Germinal center (tissue), 1 donor: ENCODE measurements at regions not wholly inside any gene's neighbourhood (a gene's known extent, or its start where the extent isn't known, plus 50 kb on each side); places are given as distances from the start of the nearest gene placed in this dataset.
"Not testable (repeated sequence)": the region's sequence is repeated elsewhere in the genome, so short reads cannot be mapped to it uniquely, and the experiment has no call there.

Experiments
- DNase-seq: peaks from one replicate; pipeline ENCODE4 v3.0.0; 2012; ENCODE audit warnings: mixed read lengths, low spot score

DNA sequence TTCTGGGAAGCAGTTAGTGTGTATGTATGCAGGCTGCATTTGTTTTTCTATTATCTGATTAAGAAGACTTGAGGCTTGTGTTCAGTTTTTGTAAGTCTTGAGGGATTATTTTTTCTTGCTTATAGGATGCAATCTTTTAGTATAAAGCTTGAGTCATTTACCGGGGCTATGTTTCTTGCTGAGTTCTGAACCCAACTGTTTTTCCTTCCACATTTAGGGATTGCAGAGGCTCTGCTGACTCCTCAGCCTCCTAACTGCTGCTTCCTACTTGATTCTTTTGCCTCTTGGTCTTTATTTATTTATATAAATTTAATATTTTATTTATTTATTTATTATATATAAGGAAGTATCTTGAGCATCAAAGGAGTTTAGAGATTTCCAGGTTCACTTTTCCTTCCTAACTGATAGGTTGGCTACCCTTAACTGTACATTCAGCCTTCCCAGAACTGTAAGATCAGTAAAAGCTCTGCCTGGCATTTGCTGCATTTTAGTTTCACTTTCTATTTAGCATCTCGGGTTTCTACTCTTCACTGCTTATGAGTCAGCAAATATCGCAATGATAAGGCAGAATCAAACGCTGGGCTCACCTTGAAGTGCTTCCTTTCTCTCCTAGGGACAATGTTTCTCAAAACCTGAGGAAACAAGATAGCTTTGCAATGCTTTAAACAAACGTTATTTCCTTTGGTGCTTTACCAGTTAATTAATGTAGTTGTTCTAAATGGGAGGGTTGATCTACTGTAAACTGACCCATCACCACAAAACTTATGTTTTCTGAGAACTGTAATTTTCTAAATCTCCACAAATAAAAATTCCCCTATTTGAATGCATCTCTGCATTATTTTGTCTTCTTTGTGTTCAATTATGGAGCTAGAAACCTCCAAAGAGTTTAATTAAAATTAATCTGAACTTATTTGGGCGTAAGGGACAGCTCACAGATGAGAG is 1183.7 kb upstream of the TMEM132C start:
- no peak for DNase-seq

DNA sequence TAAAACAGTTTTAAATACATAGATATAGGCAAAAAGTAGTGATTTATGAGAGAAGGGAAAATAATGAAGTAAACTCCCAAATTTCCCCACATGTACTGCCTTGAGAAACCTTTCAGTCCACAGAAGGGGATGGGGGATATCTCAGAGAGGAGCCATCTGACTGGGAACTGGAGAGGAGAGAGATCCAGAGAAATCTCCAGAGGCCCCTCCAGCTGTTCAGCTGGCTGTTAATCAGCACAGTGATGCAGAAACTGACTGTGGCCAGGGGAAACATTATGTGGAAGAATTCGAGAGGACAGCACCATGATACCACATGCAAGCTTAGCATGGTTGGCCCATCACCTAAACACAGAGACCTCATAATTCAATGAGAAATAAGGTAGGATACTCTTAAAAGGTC is 1165.9 kb upstream of the TMEM132C start:
- no peak for DNase-seq

DNA sequence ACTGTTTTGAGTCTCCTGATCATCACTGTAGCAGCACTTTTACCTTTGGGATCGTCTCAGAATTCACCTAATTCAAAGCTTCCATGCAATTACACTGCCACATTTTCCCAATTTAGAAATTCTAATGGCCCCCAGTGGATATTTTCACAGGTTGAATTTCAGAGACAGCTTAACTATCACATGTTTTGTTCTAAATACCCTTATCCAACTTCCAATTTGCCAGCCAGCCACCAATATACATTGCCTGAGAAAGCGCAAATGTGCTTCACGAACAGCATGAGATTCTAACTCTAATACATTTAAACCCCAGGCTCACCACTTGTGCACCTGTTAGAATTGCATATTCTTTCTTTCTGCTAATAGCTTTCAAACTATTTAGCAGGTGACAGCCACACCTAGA is 1160.9 kb upstream of the TMEM132C start:
- DNase-seq: no peak

DNA sequence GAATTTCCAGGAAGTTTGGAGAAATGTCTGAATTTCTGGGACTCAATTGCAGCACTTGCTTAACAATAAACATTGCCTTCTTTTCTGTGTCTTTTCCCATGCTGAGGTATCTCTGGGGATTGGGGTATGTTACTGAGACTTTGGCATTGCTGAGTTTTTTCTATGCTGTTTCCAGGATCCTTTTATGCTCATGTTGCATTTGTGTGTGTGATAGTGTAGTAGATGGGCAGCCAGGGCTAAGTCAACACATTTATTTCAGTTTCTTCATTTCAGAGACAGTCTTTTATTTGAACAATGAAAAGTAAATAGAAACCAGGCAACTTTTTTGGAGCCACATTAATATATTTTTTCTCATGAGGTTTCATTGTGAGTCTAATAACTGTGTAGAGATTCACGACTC is 1160.3 kb upstream of the TMEM132C start:
- no peak for DNase-seq

DNA sequence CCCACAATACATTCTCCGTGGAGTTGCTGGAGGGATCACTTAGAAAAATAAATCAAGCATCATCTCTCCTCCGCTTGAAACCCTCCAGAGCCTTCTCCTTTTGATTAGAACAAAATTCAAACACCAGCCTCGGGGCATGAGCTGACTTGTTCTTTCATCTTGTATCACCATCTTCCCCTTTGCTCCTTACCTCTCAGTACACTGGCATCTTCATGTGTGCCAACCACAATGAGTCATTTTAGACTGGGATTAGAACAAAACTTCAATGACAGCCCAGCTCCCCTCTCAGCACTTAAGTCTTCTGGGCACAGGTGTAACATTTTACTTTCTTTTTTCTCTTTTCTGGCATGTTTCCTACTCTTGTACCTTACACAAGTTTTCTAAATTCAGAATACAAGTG is 1159.2 kb upstream of the TMEM132C start:
- no peak for DNase-seq

DNA sequence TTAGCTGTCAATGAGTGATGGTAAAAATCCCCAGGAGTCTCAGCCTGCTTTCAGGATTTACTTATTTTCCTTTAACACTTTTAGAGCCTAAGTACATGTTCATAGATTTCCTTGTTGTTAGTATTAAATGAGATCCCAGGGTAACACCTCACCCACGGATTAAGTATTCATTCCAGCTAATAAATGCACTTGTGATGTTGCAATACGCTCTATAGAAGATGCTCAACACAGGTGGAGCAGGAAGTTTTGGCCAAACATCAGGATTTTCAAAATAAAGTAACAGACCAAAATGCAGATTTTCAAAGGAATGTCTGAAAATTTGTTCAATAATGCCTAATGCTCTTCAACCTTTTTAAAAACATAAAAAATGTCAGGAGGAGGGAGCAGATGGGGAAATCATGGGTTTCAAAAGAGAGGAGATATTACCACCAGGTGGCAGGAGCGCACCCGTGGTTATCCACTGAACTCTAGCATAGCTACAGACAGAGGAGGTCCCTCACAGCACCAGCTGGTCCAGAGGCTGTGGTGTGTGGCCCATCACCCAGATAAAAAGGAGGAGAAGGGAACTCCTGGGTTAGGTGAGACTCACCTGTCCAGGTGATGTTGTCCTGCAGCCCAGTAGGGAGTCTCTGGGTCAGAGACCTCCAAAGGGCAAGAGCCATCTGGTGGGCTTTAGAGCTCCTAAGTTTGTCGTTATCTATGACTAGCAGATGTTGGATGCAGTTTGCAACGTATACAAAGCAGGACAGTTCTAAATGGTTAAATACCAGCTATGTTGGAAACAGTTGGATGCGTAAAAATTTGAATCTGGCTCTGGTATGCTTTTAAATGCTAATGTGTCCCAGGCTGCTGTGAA is 1158.4 kb upstream of the TMEM132C start:
- DNase-seq: no peak

DNA sequence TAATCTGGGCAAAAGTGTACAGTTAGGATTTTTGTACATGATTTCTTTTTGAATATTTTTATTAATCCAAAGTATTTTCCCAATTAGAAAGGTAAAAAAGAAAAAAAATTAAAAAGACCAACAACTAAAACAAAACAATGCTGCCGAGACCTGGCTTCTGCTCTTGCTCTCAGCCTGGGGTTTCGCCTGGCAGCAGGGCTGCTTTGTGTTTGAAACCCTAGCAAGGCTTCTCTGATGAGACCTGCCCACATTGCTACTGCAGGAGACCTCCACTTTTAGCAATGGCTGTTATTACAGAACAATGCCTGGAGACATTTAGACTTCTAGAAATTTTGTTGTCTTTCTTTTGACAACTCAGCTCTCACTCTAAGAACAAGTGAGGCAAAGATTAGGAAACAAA is 1153.0 kb upstream of the TMEM132C start:
- DNase-seq: no peak

DNA sequence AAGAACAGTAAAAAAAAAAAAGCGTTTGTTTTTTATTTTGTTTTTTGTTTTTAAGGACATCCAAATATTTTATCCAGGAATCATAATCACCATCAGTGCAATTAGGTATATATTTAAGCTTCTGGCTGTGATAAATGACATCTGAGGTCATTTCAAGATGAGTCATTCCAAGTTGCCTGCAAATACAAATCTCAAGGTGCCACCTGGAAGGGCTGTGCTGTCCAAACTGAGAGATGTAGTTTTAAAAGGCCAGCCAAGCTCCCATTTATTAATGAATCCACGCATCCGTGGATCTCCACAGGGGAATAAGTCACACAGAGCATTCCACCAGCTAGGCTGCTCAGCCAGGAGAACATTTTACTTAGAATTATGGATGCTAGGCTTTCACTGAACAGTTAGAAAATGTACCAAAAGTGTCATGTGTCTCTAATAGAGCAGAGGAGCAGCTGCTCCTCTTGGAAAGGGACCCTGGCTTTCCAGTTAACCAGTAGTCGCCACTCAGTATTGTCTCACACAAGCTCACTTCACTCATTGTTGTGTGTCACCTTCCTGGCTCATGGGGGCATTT is 1151.4 kb upstream of the TMEM132C start:
- DNase-seq: no peak

DNA sequence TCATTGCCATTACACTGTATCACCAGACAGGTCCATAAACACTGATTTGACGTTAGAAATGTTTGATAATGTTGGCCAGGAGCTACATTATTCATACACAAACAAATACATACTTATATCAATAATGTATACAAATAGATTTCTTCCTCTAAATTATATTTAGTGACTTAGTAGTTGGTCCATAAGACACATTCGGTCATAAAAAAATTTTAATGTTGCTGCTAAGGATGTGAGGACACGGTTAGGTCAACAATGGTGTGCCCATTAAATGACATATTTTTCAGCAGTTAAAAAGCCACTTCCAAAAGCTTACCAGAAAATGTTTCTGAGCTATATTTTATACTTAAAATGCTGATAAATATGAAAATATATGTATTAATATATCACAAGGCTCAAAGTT is 1148.7 kb upstream of the TMEM132C start:
- no peak for DNase-seq

DNA sequence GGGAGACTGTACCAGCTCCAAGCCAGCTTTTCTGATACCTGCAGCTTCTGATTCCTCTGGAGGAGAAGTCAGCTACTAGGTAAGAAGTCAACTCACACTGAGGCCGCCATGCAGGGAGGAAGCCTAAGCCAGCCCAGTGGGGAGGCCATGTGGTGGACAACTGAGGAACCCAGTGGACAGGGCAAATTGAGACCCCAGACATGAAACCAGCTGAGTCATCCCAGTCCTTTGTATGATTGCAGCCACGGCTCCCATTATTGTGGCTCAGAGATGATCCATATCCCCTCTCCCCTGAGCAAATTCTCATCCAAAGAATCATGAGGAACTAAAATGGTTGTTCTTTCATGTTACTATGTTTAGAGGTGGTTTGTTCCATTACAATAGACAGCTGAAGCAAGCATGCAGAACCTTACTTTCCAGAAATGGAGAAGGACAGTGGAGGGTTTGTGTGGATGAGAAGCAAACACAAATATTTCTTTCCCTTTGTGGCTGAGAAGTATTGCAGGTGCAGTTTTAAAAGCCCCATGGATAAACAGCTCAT is 1147.3 kb upstream of the TMEM132C start:
- DNase-seq: no peak

DNA sequence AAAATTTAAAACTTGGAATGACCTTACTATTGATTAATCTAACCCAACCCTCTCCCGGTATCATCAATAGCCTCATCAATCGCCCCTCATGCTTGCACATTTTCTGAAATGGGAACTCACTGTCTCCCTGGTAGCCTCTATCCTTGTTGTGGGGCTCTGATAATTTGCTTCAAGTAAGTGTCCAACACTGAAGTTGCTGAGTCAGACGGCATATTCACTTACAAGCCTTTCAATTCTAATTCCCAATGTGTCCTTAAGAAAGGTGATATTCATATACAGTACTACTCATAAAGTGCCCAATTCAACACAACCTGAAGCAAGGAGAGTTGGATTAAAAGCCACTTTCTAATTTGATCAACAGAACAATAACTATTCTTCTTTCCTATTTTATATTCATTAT is 1146.1 kb upstream of the TMEM132C start:
- DNase-seq: no peak

DNA sequence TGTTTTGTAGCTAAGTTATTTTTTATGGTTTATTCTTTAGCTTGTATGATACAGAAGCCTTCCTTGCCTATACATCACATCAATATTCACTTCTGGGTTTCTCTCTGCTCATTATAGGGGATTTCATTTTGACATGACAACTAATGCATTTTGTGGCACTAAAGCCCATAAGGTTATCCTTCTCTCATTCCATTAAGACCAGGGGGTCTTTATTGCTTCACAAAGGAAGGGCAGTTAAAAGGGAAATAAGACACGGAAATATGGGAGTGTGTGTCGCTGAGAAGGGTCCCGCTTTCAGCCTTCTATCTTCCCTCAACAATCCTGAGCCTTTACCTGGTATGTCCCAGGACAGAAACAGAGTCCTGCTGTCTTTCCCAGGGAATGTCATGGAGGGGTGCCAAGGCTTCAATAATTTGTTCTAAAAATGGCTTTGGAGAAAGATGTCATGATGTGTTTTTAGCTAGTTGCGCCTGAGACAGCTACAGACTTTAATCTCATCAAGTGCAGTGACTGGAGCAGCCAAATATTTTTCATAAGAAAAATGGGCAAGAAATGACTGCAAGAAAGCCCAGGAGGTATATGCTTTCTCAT is 1145.4 kb upstream of the TMEM132C start:
- no peak for DNase-seq

DNA sequence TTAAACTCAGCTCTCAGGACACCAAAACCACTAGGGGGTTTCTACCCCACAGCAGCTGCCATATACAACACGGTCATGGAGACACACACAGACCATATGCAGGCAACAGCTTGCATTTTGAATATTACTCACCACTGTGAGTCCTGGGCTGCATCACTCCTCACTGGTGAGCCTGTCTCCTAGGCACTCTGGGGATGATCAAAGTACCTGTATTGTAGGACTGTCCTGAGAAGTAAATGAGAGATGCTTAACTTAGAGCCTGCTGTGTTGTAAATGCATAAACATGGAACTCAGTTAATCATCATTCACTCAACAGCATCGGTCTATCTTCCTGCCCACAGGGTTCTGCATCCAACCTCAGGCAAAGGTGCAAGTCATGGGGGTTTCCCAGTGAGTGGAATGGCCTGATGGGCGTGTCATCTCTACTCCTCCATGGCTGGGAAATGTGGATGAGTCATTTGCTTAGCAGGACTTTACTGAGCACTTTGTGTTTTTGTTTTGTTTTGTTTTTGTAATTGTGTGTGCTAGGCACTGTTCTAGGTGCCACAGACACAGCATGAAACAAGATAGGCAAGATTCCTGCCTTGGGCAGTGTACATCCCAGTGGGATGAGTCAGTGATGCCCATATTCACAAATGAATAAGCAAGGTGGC is 1141.2 kb upstream of the TMEM132C start:
- DNase-seq: no peak

DNA sequence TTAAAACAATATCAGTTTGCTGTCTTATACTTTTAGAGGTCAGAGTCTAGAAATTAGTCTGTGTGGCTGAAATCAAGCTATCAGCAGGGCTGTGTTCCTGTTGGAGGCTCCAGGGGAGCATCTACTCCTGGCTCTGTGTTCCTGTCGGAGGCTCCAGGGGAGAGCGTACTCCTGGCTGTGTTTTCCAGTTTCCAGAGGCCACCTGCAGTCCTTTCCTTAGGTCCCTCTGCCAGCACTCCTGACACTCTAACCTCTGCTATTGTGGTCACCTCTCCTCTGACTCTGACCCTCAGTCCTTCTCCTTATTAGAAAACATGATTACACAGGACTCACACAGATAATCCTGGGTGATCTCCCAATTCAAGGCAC is 1140.7 kb upstream of the TMEM132C start:
- DNase-seq: no peak

DNA sequence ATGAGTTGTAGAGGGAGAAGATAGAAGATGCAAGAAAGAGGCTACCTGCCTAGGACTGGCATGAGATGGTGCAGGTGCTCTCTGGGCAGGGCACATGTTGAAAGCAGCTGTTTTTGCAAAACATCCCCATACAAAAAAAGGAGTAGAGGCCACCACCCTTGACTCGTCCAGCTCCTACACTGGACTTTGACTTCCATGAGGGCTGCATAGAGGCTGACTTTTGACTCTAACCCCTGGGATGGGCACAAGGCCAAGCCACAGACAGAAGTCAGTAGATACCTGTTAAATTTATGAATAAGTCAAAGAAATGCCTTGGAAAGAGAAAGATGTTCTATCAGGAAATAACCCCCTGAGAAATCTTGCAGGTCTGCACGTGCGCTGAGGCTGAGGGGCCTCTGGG is 1139.1 kb upstream of the TMEM132C start:
- DNase-seq: no peak

DNA sequence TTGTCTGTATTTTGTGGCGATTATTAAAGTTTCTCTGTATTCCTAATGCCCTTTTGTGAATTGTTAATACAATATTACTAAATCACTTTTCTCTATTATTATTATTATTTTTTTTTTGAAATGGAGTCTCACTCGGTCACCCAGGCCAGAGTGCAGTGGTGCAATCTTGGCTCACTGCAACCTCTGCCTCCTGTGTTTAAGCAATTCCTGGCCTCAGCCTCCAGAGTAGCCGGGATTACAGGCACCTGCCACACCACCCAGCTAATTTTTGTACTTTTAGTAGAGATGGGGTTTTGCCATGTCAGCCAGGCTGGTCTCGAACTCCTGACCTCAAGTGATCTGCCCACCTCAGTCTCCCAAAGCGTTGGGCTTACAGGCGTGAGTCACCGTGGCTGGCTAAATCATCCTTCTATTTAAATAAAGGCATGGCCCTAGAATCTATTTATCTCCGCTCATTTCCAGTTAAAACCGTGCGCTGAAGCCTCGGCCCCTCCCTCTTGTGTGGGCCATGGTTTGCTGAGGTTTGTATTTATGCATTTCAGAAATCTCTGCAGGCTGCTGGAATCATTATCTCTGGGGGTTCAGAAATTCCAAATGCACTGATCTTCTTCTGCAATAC is 1136.4 kb upstream of the TMEM132C start:
- no peak for DNase-seq

DNA sequence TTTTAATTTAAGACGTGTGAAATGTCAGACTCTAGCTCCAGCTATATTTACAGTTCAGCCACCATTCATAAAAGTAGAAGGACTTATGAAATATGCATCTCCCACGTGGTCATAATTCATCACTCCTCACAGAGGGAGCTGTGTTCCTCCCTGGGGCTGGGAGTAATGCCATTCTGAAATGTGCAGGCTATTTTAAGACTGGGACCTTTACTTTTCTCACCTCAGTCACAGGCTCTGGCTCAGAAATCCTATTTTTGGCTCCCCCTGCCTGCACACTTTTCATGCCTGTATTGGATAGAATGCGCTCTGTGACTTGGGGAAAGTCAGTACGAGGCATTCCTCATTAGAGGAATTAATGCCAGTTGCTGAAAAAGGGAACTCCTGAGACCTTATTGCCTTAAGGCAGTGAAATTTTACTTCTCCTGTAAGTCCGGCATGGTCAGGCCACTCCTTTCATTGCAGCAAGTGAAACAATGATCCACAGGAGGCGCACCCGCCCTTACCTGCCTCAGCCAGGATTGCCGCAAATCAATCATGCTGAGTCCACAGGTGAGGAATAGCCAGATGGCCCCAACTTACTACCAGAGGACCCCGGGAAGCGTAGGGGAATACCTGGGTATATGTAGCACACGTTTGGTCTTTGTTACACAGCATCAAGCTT is 1133.2 kb upstream of the TMEM132C start:
- DNase-seq: no peak

DNA sequence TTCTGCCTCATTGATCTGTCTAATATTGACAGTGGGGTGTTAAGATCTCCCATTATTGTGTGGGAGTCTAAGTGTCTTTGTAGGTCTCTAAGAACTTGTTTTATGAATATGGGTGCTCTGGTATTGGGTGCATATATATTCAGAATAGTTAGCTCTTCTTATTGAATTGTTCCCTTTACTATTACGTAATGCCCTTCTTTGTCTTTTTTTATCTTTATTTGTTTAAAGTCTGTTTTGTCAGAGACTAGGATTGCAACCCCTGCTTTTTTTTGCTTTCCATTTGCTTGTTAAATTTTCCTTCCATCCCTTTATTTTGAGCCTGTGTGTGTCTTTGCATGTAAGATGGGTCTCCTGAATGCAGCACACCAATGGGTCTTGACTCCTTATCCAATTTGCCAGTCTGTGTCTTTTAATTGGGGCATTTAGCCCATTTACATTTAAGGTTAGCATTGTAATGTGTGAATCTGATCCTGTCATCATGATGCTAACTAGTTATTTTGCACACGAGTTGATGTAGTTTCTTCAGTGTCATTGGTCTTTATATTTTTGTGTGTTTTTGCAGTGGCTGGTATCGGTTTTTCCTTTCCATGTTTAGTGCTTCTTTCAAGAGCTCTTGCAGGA is 1126.0 kb upstream of the TMEM132C start:
- not testable (repeated sequence) for DNase-seq

DNA sequence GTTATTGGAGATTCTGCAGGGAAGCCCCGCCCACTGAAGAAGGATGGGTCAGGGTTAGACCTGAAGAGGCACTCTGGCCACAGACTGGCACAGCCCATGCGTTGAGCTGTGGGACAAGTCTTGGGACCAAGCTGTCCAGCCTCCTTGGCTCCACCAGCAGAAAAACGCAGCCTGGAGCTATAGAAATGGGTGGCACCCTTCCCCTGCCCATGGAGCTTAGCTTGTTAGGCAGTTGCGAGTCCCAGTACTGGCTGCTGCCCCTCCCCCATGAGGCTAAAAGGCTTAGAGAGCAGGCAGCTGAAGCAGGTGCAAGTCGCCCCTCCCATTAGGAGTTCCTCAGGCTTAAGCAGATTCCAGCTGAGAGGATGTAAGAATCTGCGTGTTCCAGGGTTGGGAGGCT is 1124.0 kb upstream of the TMEM132C start:
- DNase-seq: no peak

DNA sequence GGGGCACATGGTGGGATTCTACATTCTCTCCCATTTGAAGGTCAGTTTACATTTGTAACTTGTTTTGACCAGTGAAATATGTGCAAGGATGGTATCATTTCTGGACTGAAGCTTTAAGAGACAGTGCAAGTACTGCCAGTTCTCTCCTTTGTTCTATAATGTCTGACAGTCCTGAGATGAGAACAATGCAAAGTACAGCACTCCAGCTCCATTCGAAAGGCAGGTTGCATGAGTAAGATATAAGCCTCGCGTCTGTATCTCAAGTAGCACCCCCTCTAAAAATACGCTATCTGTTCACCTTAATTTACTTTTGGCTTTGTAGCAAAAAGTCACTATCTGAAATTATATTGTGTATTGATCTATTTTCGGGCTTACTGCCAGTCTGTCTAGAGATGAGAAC is 1122.2 kb upstream of the TMEM132C start:
- DNase-seq: no peak
